ENCODE measurements at regions not wholly inside any gene's neighbourhood (a gene's known extent, or its start where the extent isn't known, plus 50 kb on each side); places are given as distances from the start of the nearest gene placed in this dataset.

DNA sequence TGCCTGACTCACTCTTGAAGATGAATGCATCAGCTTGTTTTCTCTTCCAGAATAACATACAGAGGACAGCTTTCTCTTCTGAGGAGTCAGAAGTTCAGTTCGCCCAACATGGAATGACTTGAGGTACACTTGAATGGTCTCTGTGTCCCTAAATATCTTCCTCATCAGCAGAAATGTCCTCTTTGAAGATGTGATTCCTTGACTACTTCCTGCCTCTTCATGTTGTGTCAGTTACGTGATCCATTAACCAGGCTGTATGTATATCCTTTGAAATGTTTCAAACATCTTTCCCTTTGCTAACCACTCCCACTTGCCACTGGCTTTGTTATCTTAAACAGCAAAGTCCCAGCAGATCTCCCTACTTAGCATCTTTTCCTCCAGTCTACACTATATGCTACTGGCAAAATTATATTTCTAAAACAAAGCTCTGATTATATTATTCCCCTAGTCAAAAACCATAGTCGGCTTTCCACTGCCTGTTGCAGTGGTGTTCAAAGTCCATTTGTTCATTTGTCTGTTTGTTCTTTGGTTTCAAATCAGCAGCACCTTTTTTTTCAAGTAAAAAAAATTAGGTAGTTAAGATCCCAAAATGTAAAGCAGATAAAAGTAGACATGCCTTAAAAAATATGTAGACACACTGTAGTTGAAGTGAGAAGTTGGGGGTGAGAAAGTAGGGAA lies 82.1 kb upstream of the PAK3 start:
- no peak for ATAC-seq (ENCODE audit: low FRiP score)
- no peak for DNase-seq (ENCODE audit: low spot score)
- TF ChIP-seq, protein P1, sequence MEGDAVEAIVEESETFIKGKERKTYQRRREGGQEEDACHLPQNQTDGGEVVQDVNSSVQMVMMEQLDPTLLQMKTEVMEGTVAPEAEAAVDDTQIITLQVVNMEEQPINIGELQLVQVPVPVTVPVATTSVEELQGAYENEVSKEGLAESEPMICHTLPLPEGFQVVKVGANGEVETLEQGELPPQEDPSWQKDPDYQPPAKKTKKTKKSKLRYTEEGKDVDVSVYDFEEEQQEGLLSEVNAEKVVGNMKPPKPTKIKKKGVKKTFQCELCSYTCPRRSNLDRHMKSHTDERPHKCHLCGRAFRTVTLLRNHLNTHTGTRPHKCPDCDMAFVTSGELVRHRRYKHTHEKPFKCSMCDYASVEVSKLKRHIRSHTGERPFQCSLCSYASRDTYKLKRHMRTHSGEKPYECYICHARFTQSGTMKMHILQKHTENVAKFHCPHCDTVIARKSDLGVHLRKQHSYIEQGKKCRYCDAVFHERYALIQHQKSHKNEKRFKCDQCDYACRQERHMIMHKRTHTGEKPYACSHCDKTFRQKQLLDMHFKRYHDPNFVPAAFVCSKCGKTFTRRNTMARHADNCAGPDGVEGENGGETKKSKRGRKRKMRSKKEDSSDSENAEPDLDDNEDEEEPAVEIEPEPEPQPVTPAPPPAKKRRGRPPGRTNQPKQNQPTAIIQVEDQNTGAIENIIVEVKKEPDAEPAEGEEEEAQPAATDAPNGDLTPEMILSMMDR (IDR thresholded peaks at IDR 0.05), result no peak

DNA sequence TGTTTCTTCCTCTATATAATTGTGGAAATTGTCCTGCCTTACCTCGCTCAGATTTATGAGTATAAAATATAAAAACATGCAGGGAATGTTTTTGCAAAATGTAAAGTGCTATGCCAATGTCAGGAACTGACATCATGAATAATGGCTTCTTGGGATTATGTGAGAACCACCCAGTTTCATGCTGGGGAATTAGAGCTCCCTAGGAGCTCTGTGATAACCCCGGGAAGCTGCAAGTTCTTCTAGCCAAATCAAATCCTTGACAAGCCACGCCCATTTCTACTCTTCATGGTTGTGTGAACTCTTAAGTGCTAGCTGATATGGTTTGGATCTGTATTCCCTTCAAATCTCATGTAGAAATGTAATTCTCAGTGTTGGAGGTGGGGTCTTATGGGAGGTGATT lies 85.9 kb upstream of the PAK3 start:
- TF ChIP-seq, protein P1 (IDR thresholded peaks at IDR 0.05), result no peak
- no peak for ATAC-seq (ENCODE audit: low FRiP score)
- no peak for DNase-seq (ENCODE audit: low spot score)

DNA sequence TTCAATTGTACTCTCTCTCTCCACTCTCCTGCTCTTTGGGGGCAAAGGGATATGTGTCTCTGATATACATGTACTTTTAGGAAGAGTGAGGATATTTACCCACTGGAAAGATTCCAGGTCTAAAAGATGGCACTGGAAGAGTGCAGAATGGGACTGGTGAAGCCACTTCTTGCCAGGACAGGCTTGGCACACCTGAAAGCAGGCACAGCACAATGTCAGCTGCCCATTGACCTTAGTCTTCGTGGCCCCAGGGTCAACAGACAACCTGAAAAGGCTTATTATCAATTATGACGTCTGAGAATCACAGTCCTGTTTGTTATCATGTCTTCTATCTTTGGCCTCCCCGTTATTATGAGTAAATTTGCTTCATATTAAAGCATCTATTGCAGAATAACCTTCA lies 86.7 kb upstream of the PAK3 start:
- DNase-seq (ENCODE audit: low spot score) (no peak), ATAC-seq (ENCODE audit: low FRiP score) (no peak)
- TF ChIP-seq, protein P1 (IDR thresholded peaks at IDR 0.05), result no peak

DNA sequence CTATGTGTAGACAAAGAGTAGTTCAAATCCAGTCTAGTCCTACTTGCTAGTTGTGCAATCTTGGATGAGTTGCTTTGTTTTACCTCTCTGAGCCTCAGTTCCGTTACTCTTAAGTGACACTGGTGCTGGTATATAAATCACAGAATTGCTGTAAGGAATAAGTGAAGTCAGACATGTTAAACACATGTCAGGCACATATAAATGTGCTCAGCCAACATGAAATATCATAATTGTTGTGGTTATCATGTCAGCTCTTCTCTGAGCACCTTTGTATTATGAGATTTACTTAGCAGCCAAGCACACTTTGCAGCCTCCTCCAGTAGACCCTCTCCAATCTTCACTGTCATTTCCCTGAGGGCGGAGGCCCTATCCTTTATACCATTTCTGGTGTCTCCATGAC lies 87.9 kb upstream of the PAK3 start:
- TF ChIP-seq, protein P1 (IDR thresholded peaks at IDR 0.05), result no peak
- no peak for ATAC-seq (ENCODE audit: low FRiP score)
- DNase-seq (ENCODE audit: low spot score), result no peak

DNA sequence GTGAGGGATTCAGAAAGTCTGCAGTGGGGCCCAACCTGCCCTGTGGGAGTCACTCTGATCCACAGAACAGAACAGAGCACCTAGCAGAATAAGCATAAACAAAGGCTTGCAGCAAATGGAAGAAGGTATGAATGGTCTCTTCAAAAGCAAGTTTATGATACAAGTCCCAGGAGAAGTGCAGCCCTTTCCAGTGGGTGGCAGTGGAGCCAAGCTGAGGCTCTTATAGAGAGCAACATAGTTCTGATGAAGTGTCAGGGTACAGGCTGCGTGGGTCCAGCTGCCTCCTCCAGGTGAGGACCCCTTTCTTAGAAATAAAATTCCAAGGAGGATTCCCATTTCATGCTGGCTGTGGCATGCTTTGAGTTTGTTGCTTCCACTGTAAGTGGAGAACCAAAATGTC lies 88.8 kb upstream of the PAK3 start:
- no peak for ATAC-seq (ENCODE audit: low FRiP score)

DNA sequence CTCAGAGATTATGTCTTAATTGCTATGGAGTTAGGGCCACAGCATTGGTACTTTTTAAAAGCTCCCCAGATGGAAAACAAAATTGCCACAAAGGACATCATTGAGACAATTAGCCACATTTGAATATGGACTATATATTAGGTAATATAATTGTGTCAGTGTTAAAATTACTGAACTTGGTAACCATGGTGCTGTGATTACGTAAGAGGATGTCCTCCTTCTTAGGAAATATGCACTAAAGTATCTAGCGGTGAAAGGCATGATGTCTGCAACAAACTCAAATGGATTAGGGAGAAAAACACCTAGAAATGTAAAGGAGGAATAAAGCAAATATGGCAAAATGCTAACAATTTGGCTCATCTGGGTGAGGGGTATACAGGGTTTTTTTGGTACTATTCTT lies 89.9 kb upstream of the PAK3 start:
- ATAC-seq (ENCODE audit: low FRiP score) (no peak), DNase-seq (ENCODE audit: low spot score) (no peak)

More for the DNA sequence above, 88.8 kb upstream of the PAK3 start:
- DNase-seq (ENCODE audit: low spot score), result no peak
- TF ChIP-seq, protein P1 (IDR thresholded peaks at IDR 0.05), result no peak

DNA sequence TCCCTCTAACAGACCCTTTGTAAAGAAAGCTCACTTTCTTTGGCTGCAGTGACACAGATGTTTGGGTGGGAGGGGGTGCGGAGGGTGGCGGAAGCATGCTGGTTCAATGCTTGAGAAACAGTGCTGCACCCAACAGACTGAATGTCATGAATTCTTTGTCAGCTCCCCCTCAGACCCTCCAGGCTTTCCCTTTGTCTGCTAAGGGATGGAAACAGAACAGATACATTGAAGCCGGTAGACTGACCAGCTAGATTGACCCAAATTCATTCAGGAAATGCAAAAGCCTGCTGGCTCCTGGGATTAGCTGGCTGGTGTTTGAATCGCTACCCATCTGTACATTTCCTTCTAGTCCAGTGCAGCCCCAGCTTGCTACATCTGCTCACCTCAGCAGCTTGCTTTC lies 90.8 kb upstream of the PAK3 start:
- DNase-seq (ENCODE audit: low spot score) (no peak), ATAC-seq (ENCODE audit: low FRiP score) (no peak)
- TF ChIP-seq, protein P1 (IDR thresholded peaks at IDR 0.05), result no peak

More for the DNA sequence above, 89.9 kb upstream of the PAK3 start:
- TF ChIP-seq, protein P1 (IDR thresholded peaks at IDR 0.05), result no peak

Measured in omental fat pad (tissue), 3 donors.